ENCODE measurements at regions not wholly inside any gene's neighbourhood (a gene's known extent, or its start where the extent isn't known, plus 50 kb on each side); places are given as distances from the start of the nearest gene placed in this dataset.
A peak's percentile ranks its signal among the peaks of the same experiment; 100 is the strongest.

DNA sequence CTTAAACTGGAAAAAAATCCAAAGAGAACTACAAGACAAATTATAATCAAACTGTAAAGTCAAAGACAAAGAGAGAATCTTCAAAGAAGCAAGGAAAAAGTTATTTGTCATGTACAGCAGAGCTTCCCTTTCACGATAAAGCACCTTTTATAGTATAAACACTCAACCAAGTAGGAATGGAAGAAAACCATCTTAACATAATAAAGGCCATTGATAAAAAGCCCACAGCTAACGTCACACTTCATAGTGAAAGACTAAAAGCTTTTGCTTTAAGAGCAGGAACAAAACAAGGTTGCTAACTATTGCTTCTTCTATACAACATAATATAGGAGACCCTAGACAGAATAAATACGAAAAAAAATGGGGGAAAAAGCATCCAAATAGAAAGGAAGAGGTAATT is 595.7 kb upstream of the POU3F4 start:
- H3K4me3 ChIP-seq, result no peak overlapping the region
- H4K20me1 ChIP-seq, result peaks cover 6% of the 10 kb centered on the region; the same call in 1 of the 2 replicates
- H3K4me1 ChIP-seq, result no peaks in the 10 kb centered on the region
- no peak overlapping the region for H3K27ac ChIP-seq
- no peaks in the 10 kb centered on the region for H3K9me3 ChIP-seq
- H3K36me3 ChIP-seq, result no peaks in the 10 kb centered on the region
- no peak overlapping the region for H3K9ac ChIP-seq
- peaks cover 48% of the 10 kb centered on the region for H3K27me3 ChIP-seq
- no peak overlapping the region for H3K4me2 ChIP-seq
- no peak for TF ChIP-seq Cebpa-rat (IDR thresholded peaks at IDR 0.05)

DNA sequence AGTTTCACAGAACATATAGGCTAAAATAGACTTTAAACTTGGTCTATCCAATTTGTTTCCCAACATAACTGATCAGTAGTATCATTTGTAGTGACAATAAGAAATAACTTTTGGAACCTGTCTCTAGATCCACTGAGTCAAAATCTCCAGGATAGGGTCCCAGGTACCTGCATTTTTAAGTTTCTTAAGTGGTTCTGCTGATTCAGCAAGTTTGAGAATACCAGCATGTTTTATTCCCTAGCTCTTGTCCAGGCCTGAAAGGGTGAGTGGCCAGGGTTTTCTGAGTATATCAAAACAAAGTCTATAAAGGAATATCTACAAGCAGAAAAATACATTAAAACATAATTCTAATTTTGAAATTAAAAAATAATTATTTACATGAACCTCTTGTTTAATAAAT is 573.1 kb upstream of the POU3F4 start:
- peaks cover 12% of the 10 kb centered on the region for H3K9me3 ChIP-seq
- H3K27ac ChIP-seq, result no peak overlapping the region
- H3K4me1 ChIP-seq, result no peaks in the 10 kb centered on the region
- peaks cover 10% of the 10 kb centered on the region for H3K27me3 ChIP-seq
- no peak overlapping the region for H3K4me3 ChIP-seq
- TF ChIP-seq Cebpa-rat (IDR thresholded peaks at IDR 0.05), result no peak
- H3K36me3 ChIP-seq, result no peaks in the 10 kb centered on the region
- H4K20me1 ChIP-seq, result no peaks in the 10 kb centered on the region
- no peak overlapping the region for H3K4me2 ChIP-seq
- no peak overlapping the region for H3K9ac ChIP-seq

- Histone ChIP-seq H3K4me2 (no peak overlapping the region), H3K27me3 (peaks cover 30% of the 10 kb centered on the region)
- TF ChIP-seq Cebpa-rat (IDR thresholded peaks at IDR 0.05), result no peak
These were observed 562.8 kb upstream of the POU3F4 start for GRCh38 chrX:82945332-82945731.

GRCh38 chrX:82961129-82961528 is 547.0 kb upstream of the POU3F4 start:
- Histone ChIP-seq H3K27ac (no peak overlapping the region), H3K4me3 (no peak overlapping the region), H3K4me2 (no peak overlapping the region), H3K9me3 (no peaks in the 10 kb centered on the region), H3K36me3 (no peaks in the 10 kb centered on the region), H4K20me1 (no peaks in the 10 kb centered on the region), H3K9ac (no peak overlapping the region), H3K4me1 (no peaks in the 10 kb centered on the region), H3K27me3 (peaks cover 59% of the 10 kb centered on the region)
- TF ChIP-seq Cebpa-rat (IDR thresholded peaks at IDR 0.05), result no peak

More at GRCh38 chrX:82945332-82945731, 562.8 kb upstream of the POU3F4 start:
- no peaks in the 10 kb centered on the region for H3K4me1 ChIP-seq
- peaks cover 6% of the 10 kb centered on the region; the same call in 1 of the 2 replicates for H3K9me3 ChIP-seq
- no peak overlapping the region for H3K27ac ChIP-seq
- H3K4me3 ChIP-seq, result no peak overlapping the region
- no peak overlapping the region for H3K9ac ChIP-seq
- H3K36me3 ChIP-seq, result no peaks in the 10 kb centered on the region
- H4K20me1 ChIP-seq, result no peaks in the 10 kb centered on the region

DNA sequence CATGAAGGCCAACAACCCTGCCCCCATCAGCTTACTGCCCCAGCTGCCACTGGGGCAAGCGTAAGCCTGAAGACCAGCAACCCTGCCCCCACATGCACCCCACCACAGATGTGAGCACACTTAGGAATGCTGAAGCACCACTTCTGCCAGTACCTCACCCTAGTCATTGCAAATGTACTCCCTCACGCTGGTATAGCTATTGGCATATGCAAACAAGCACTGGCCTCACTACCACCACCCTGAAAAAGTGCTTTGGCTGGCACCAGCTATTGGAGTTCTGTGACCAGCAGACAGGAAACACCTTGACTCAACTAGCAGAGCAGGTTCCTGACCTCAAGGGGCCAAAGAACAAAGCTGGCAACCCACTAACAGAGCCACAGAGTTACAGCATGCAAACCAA is 534.4 kb upstream of the POU3F4 start:
- Histone ChIP-seq H3K9ac (no peak overlapping the region), H3K36me3 (no peaks in the 10 kb centered on the region), H3K4me2 (peak overlapping the region; percentile 53), H3K9me3 (no peaks in the 10 kb centered on the region), H3K27me3 (peaks cover 45% of the 10 kb centered on the region), H3K4me1 (peaks cover 11% of the 10 kb centered on the region), H3K4me3 (no peak overlapping the region), H4K20me1 (no peaks in the 10 kb centered on the region), H3K27ac (no peak overlapping the region)
- no peak for TF ChIP-seq Cebpa-rat (IDR thresholded peaks at IDR 0.05)

DNA sequence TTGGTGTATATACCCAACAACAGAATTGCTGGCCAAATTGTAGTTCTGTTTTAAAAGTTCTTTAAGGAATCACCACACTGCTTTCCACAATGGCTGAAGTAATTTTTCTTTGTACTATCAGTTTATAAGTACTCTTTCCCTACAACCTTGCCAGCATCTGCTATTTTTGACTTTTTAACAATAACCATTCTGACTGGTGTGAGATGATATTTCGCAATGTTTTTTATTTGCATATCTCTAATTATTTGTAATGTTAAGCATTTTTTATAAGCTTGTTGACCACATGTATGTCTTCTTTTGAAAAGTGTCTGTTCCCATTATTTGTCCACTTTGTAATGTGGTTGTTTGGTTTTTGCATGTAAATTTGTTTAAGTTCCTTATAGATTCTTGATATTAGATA is 509.9 kb upstream of the POU3F4 start:
- no peak overlapping the region for H3K27ac ChIP-seq
- no peak; the same call in 1 of the 2 replicates for TF ChIP-seq Cebpa-rat (IDR thresholded peaks at IDR 0.05)
- H3K4me3 ChIP-seq, result no peak overlapping the region
- no peak overlapping the region for H3K4me2 ChIP-seq
- no peaks in the 10 kb centered on the region for H3K4me1 ChIP-seq
- H3K9me3 ChIP-seq, result no peaks in the 10 kb centered on the region
- no peaks in the 10 kb centered on the region for H4K20me1 ChIP-seq
- H3K36me3 ChIP-seq, result no peaks in the 10 kb centered on the region
- H3K27me3 ChIP-seq, result peaks cover 11% of the 10 kb centered on the region
- H3K9ac ChIP-seq, result no peak overlapping the region

- Histone ChIP-seq H4K20me1 (no peaks in the 10 kb centered on the region), H3K9ac (no peak overlapping the region), H3K4me1 (no peaks in the 10 kb centered on the region), H3K4me3 (no peak overlapping the region), H3K36me3 (no peaks in the 10 kb centered on the region), H3K4me2 (no peak overlapping the region), H3K27ac (no peak overlapping the region), H3K27me3 (peaks cover 39% of the 10 kb centered on the region), H3K9me3 (0 out of 2 replicates have a peak, but pooled peaks cover 8% of the 10 kb centered on the region)
- no peak for TF ChIP-seq Cebpa-rat (IDR thresholded peaks at IDR 0.05)
These were observed 504.1 kb upstream of the POU3F4 start for GRCh38 chrX:83004012-83004411.

DNA sequence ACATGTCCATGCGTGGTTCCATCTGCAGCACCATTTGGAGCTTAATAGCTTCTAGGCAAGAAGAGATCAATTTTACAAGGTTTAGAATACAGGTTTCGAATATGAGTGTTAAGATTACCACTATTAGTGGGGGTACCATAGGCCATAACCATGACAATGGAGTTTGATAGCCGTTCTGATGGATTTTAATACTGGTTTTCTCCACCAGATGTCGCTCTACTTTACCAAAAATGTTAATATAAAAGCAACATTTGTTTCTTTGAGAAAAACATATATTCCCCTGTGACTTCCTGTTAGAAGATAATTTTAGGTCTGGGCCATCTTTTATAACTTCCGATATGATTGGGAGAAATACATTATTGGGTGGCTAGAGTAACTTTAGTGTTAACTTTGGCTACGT is 499.7 kb upstream of the POU3F4 start:
- no peaks in the 10 kb centered on the region for H3K4me1 ChIP-seq
- peaks cover 63% of the 10 kb centered on the region for H3K27me3 ChIP-seq
- no peak overlapping the region for H3K4me3 ChIP-seq
- 0 out of 2 replicates have a peak, but pooled peaks cover 8% of the 10 kb centered on the region for H3K9me3 ChIP-seq
- H4K20me1 ChIP-seq, result no peaks in the 10 kb centered on the region
- H3K9ac ChIP-seq, result no peak overlapping the region
- no peak overlapping the region for H3K4me2 ChIP-seq
- H3K27ac ChIP-seq, result no peak overlapping the region
- no peak for TF ChIP-seq Cebpa-rat (IDR thresholded peaks at IDR 0.05)
- no peaks in the 10 kb centered on the region for H3K36me3 ChIP-seq

DNA sequence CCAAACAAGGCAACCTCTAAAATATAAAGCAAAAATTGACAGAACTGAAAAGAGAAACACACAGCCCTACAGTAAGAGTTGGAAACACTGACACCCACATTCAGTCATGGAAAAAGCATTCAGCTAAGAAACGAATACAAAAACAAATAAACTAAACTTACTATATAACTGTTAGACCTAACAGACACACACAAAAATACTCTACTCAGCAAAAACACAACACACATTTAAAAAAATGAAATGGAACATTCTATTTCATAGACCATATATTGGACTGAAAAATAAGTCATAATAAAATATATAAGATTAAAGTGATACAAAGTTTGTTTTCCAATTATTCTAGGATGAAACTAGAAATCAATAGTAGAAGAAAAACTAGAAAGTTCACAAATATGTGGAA is 488.8 kb upstream of the POU3F4 start:
- Histone ChIP-seq H3K9ac (no peak overlapping the region), H3K9me3 (no peaks in the 10 kb centered on the region; the same call in 1 of the 2 replicates), H3K36me3 (no peaks in the 10 kb centered on the region), H3K4me2 (no peak overlapping the region), H4K20me1 (no peaks in the 10 kb centered on the region), H3K27ac (no peak overlapping the region), H3K4me1 (no peaks in the 10 kb centered on the region), H3K27me3 (peaks cover 48% of the 10 kb centered on the region), H3K4me3 (no peak overlapping the region)
- TF ChIP-seq Cebpa-rat (IDR thresholded peaks at IDR 0.05), result no peak

GRCh38 chrX:83022020-83022419 is 486.1 kb upstream of the POU3F4 start:
- peaks cover 9% of the 10 kb centered on the region; the same call in 1 of the 2 replicates for H3K9me3 ChIP-seq
- H4K20me1 ChIP-seq, result no peaks in the 10 kb centered on the region
- H3K4me1 ChIP-seq, result no peaks in the 10 kb centered on the region
- TF ChIP-seq Cebpa-rat (IDR thresholded peaks at IDR 0.05), result no peak
- H3K36me3 ChIP-seq, result no peaks in the 10 kb centered on the region
- H3K4me3 ChIP-seq, result no peak overlapping the region
- H3K4me2 ChIP-seq, result no peak overlapping the region
- H3K9ac ChIP-seq, result no peak overlapping the region
- H3K27me3 ChIP-seq, result peaks cover 31% of the 10 kb centered on the region
- H3K27ac ChIP-seq, result no peak overlapping the region
